GM19351 (cell line): ENCODE measurements at regions not wholly inside any gene's neighbourhood (a gene's known extent, or its start where the extent isn't known, plus 50 kb on each side); places are given as distances from the start of the nearest gene placed in this dataset.
"Not testable (repeated sequence)": the region's sequence is repeated elsewhere in the genome, so short reads cannot be mapped to it uniquely, and the experiment has no call there.

Experiments used
- ATAC-seq: cut with Tn5 transposase; IDR thresholded peaks from one replicate; pipeline ENCODE4 v1.9.1; 2021; ENCODE audit warnings: mild to moderate bottlenecking, moderate library complexity; ENCODE audit not compliant: unreplicated experiment

- ATAC-seq = no peak
These were observed 118.1 kb downstream of the ASB7 start for GRCh38 chr15:100720406-100720967.

GRCh38 chr15:100721758-100722550 is 119.6 kb downstream of the ASB7 start:
- ATAC-seq = no peak

- ATAC-seq = no peak
These were observed 120.3 kb downstream of the ASB7 start for GRCh38 chr15:100722551-100723314.

GRCh38 chr15:100723315-100723801 is 121.0 kb downstream of the ASB7 start:
- ATAC-seq = no peak

GRCh38 chr15:100725121-100726069 is 123.0 kb downstream of the ASB7 start:
- ATAC-seq = no peak

GRCh38 chr15:100726070-100726420 is 123.7 kb downstream of the ASB7 start:
- ATAC-seq = no peak

GRCh38 chr15:100726421-100727190 is 124.2 kb downstream of the ASB7 start:
- ATAC-seq = no peak

- ATAC-seq = no peak
These were observed 125.0 kb downstream of the ASB7 start for GRCh38 chr15:100727291-100727851.

GRCh38 chr15:100728371-100729201 is 126.2 kb downstream of the ASB7 start:
- ATAC-seq = no peak

- no peak for ATAC-seq
These were observed 127.1 kb downstream of the ASB7 start for GRCh38 chr15:100729461-100729860.

GRCh38 chr15:100730129-100730528 is 127.7 kb downstream of the ASB7 start:
- ATAC-seq = no peak

- no peak for ATAC-seq
These were observed 128.4 kb downstream of the ASB7 start for GRCh38 chr15:100730655-100731266.

GRCh38 chr15:100731267-100732152 is 129.1 kb downstream of the ASB7 start:
- no peak for ATAC-seq

GRCh38 chr15:100732211-100733055 is 130.0 kb downstream of the ASB7 start:
- no peak for ATAC-seq

GRCh38 chr15:100733101-100733842 is 130.9 kb downstream of the ASB7 start:
- no peak for ATAC-seq

- ATAC-seq = not testable (repeated sequence)
These were observed 131.4 kb downstream of the ASB7 start for GRCh38 chr15:100733843-100734185.
